ENCODE measurements at regions not wholly inside any gene's neighbourhood (a gene's known extent, or its start where the extent isn't known, plus 50 kb on each side); places are given as distances from the start of the nearest gene placed in this dataset.

GRCh38 chr16:13629704-13630103 lies 290.2 kb upstream of the ERCC4 start:
- TF ChIP-seq ZBTB8A (CRISPR knock-in tag; IDR thresholded peaks at IDR 0.05; ENCODE audit: borderline replicate concordance, low read depth) (no peak), EZH2 (conservative IDR thresholded peaks at IDR 0.05; ENCODE audit: low read depth, low read length) (no peak)
